22Rv1 (cell line): ENCODE measurements at regions not wholly inside any gene's neighbourhood (a gene's known extent, or its start where the extent isn't known, plus 50 kb on each side); places are given as distances from the start of the nearest gene placed in this dataset.

ENCODE experiments used
- CTCF ChIP-seq: fragments of 450-650 bp; IDR thresholded peaks from 2 replicates; pipeline ENCODE4 v1.5.1; 2017; ENCODE audit warnings: mild to moderate bottlenecking
- ZFX ChIP-seq: fragments of 450-650 bp; IDR thresholded peaks from 2 replicates; pipeline ENCODE4 v1.6.1; 2017; ENCODE audit warnings: antibody characterized with exemption, borderline replicate concordance

GRCh38 chr3:117499189-117499870, 789.8 kb downstream of the TUSC7 start:
- no peak for TF ChIP-seq CTCF
- no peak for TF ChIP-seq ZFX
